RPMI8226 (cell line): ENCODE measurements at regions not wholly inside any gene's neighbourhood (a gene's known extent, or its start where the extent isn't known, plus 50 kb on each side); places are given as distances from the start of the nearest gene placed in this dataset.
"Not testable (repeated sequence)": the region's sequence is repeated elsewhere in the genome, so short reads cannot be mapped to it uniquely, and the experiment has no call there.

Experiments
- DNase-seq: peaks from one replicate; pipeline ENCODE4 v3.0.0-alpha.2; 2015

- no peak for DNase-seq
Observed at GRCh38 chr13:44697058-44697457, 120.9 kb upstream of the TSC22D1 start.

GRCh38 chr13:44695520-44695919 lies 119.4 kb upstream of the TSC22D1 start:
- no peak for DNase-seq

GRCh38 chr13:44694842-44695241 lies 118.7 kb upstream of the TSC22D1 start:
- DNase-seq = no peak

GRCh38 chr13:44694291-44694690 lies 118.2 kb upstream of the TSC22D1 start:
- no peak for DNase-seq

- no peak for DNase-seq
Observed at GRCh38 chr13:44693156-44693764, 117.1 kb upstream of the TSC22D1 start.

- no peak for DNase-seq
Observed at GRCh38 chr13:44692173-44692713, 116.1 kb upstream of the TSC22D1 start.

GRCh38 chr13:44690376-44690775 lies 114.2 kb upstream of the TSC22D1 start:
- no peak for DNase-seq

GRCh38 chr13:44688652-44689051 lies 112.5 kb upstream of the TSC22D1 start:
- DNase-seq = no peak

GRCh38 chr13:44686531-44686934 lies 110.4 kb upstream of the TSC22D1 start:
- no peak for DNase-seq

- DNase-seq = no peak
Observed at GRCh38 chr13:44685641-44686040, 109.5 kb upstream of the TSC22D1 start.

- not testable (repeated sequence) for DNase-seq
Observed at GRCh38 chr13:44682416-44682815, 106.3 kb upstream of the TSC22D1 start.

GRCh38 chr13:44680746-44681355 lies 104.7 kb upstream of the TSC22D1 start:
- no peak for DNase-seq

GRCh38 chr13:44679597-44679996 lies 103.5 kb upstream of the TSC22D1 start:
- no peak for DNase-seq

- no peak for DNase-seq
Observed at GRCh38 chr13:44678197-44678596, 102.1 kb upstream of the TSC22D1 start.

- no peak for DNase-seq
Observed at GRCh38 chr13:44676534-44676933, 100.4 kb upstream of the TSC22D1 start.

GRCh38 chr13:44669534-44669933 lies 93.4 kb upstream of the TSC22D1 start:
- no peak for DNase-seq

GRCh38 chr13:44668688-44669087 lies 92.6 kb upstream of the TSC22D1 start:
- DNase-seq = no peak

- DNase-seq = no peak
Observed at GRCh38 chr13:44667943-44668342, 91.8 kb upstream of the TSC22D1 start.

GRCh38 chr13:44666538-44666937 lies 90.4 kb upstream of the TSC22D1 start:
- DNase-seq = not testable (repeated sequence)

GRCh38 chr13:44664308-44664707 lies 88.2 kb upstream of the TSC22D1 start:
- no peak for DNase-seq

- DNase-seq = no peak
Observed at GRCh38 chr13:44662515-44662914, 86.4 kb upstream of the TSC22D1 start.

- no peak for DNase-seq
Observed at GRCh38 chr13:44661936-44662335, 85.8 kb upstream of the TSC22D1 start.

- no peak for DNase-seq
Observed at GRCh38 chr13:44660050-44660449, 83.9 kb upstream of the TSC22D1 start.

- DNase-seq = no peak
Observed at GRCh38 chr13:44652962-44653660, 77.0 kb upstream of the TSC22D1 start.
